Osteoblast (primary cell): ENCODE measurements at regions not wholly inside any gene's neighbourhood (a gene's known extent, or its start where the extent isn't known, plus 50 kb on each side); places are given as distances from the start of the nearest gene placed in this dataset.

Source experiments
- DNase-seq: peaks from one replicate; pipeline ENCODE4 v3.0.0; 2011; ENCODE audit warnings: low spot score, mixed read lengths; ENCODE audit not compliant: insufficient read length; ENCODE audit errors: missing footprints
- H2AFZ ChIP-seq: 2 replicates; pipeline ENCODE4 v1.6.0; 2011; ENCODE audit warnings: mild to moderate bottlenecking, low read length
- H3K27ac ChIP-seq: 2 replicates; pipeline ENCODE4 v1.5.1; 2011; ENCODE audit warnings: mild to moderate bottlenecking, low read depth, low read length, moderate library complexity
- H3K27me3 ChIP-seq: 2 replicates; pipeline ENCODE4 v1.6.0; 2012; ENCODE audit warnings: mild to moderate bottlenecking, control low read depth, inconsistent platforms, low read length, moderate library complexity; ENCODE audit not compliant: insufficient read depth
- H3K36me3 ChIP-seq: 2 replicates; pipeline ENCODE4 v1.5.1; 2011; ENCODE audit warnings: mild to moderate bottlenecking, low read length, control low read depth, moderate library complexity; ENCODE audit not compliant: insufficient read depth
- H3K4me1 ChIP-seq: 2 replicates; pipeline ENCODE4 v1.5.1; 2011; ENCODE audit warnings: mild to moderate bottlenecking, low read length, control low read depth, moderate library complexity; ENCODE audit not compliant: insufficient read depth
- H3K4me2 ChIP-seq: 2 replicates; pipeline ENCODE4 v1.6.0; 2011; ENCODE audit warnings: mild to moderate bottlenecking, low read length; ENCODE audit not compliant: insufficient read depth
- H3K4me3 ChIP-seq: fragments of 200-600 bp; sonication (generic); 3 replicates; pipeline ENCODE4 v1.5.1; 2012; ENCODE audit warnings: mild to moderate bottlenecking, low read length, inconsistent platforms; ENCODE audit not compliant: insufficient read depth
- H3K79me2 ChIP-seq: 2 replicates; pipeline ENCODE4 v1.6.0; 2012; ENCODE audit warnings: mild to moderate bottlenecking, low read length, control low read depth, inconsistent platforms; ENCODE audit not compliant: insufficient read depth
- H3K9me3 ChIP-seq: 2 replicates; pipeline ENCODE4 v1.5.1; 2011; ENCODE audit warnings: low read depth, low read length, control low read depth
- H4K20me1 ChIP-seq: 2 replicates; pipeline ENCODE4 v1.6.0; 2012; ENCODE audit warnings: mild to moderate bottlenecking, low read length, control low read depth; ENCODE audit not compliant: insufficient read depth
- CTCF ChIP-seq: IDR thresholded peaks from 2 replicates; pipeline ENCODE4 v1.5.1; 2011; ENCODE audit warnings: mild to moderate bottlenecking, low read depth, low read length, moderate library complexity; ENCODE audit errors: extremely low read depth

GRCh38 chr6:65830151-65830550, 123.1 kb upstream of the EYS start:
- H3K27me3 ChIP-seq = no peaks in the 10 kb centered on the region
- H3K4me3 ChIP-seq = no peak overlapping the region
- no peaks in the 10 kb centered on the region for H3K4me1 ChIP-seq
- H3K4me2 ChIP-seq = no peak overlapping the region
- no peaks in the 10 kb centered on the region for H4K20me1 ChIP-seq
- H3K27ac ChIP-seq = no peak overlapping the region
- no peak for DNase-seq
- no peaks in the 10 kb centered on the region for H3K79me2 ChIP-seq
- no peak for TF ChIP-seq CTCF
- H3K36me3 ChIP-seq = no peaks in the 10 kb centered on the region
- H3K9me3 ChIP-seq = peaks cover 10% of the 10 kb centered on the region
- H2AFZ ChIP-seq = no peak overlapping the region

GRCh38 chr6:65819152-65819551, 112.1 kb upstream of the EYS start:
- Histone ChIP-seq H3K27me3 (no peaks in the 10 kb centered on the region), H3K4me2 (no peak overlapping the region), H3K27ac (no peak overlapping the region), H3K4me3 (no peak overlapping the region), H3K9me3 (peaks cover 6% of the 10 kb centered on the region), H4K20me1 (no peaks in the 10 kb centered on the region), H3K79me2 (no peaks in the 10 kb centered on the region), H3K4me1 (no peaks in the 10 kb centered on the region), H3K36me3 (no peaks in the 10 kb centered on the region), H2AFZ (no peak overlapping the region)
- no peak for TF ChIP-seq CTCF
- DNase-seq = no peak

- DNase-seq = no peak
- Histone ChIP-seq H3K4me2 (no peak overlapping the region), H3K9me3 (peaks cover 6% of the 10 kb centered on the region), H3K79me2 (no peaks in the 10 kb centered on the region), H3K4me3 (no peak overlapping the region), H2AFZ (no peak overlapping the region), H3K36me3 (no peaks in the 10 kb centered on the region), H3K4me1 (no peaks in the 10 kb centered on the region), H3K27ac (no peak overlapping the region), H4K20me1 (no peaks in the 10 kb centered on the region), H3K27me3 (no peaks in the 10 kb centered on the region)
- TF ChIP-seq CTCF = no peak
Measured at GRCh38 chr6:65818576-65818975, 111.5 kb upstream of the EYS start.

GRCh38 chr6:65816991-65817390, 110.0 kb upstream of the EYS start:
- no peak overlapping the region for H3K4me2 ChIP-seq

More at GRCh38 chr6:65816991-65817390, 110.0 kb upstream of the EYS start:
- Histone ChIP-seq H2AFZ (no peak overlapping the region), H3K79me2 (no peaks in the 10 kb centered on the region), H4K20me1 (no peaks in the 10 kb centered on the region), H3K36me3 (no peaks in the 10 kb centered on the region), H3K27me3 (no peaks in the 10 kb centered on the region), H3K9me3 (peaks cover 6% of the 10 kb centered on the region), H3K4me1 (no peaks in the 10 kb centered on the region), H3K4me3 (no peak overlapping the region), H3K27ac (no peak overlapping the region)
- TF ChIP-seq CTCF = no peak
- no peak for DNase-seq
